ENCODE measurements at regions not wholly inside any gene's neighbourhood (a gene's known extent, or its start where the extent isn't known, plus 50 kb on each side); places are given as distances from the start of the nearest gene placed in this dataset.

- Histone ChIP-seq H3K9ac (ENCODE audit: insufficient read depth in 1 of 2, low read length in 2 of 2) (no peak overlapping the region), H3K36me3 (ENCODE audit: control insufficient read depth in 4 of 4, insufficient read depth in 4 of 4, low read length in 4 of 4) (no peaks in the 10 kb centered on the region), H3K27ac (ENCODE audit: low read depth in 1 of 2, low read length in 1 of 2) (no peak overlapping the region), H3K27me3 (ENCODE audit: control insufficient read depth in 3 of 3, insufficient read depth in 3 of 3, low read length in 2 of 3) (no peaks in the 10 kb centered on the region), H3K4me1 (ENCODE audit: control insufficient read depth in 5 of 5, insufficient read depth in 5 of 5, low read length in 5 of 5) (no peaks in the 10 kb centered on the region), H3K9me3 (ENCODE audit: control insufficient read depth in 4 of 4, insufficient read depth in 3 of 4, low read length in 3 of 4) (peaks cover 0 to 5% (median 0%) of the 10 kb centered on the region in 4 donors), H3K4me3 (no peak overlapping the region)
- TF ChIP-seq CTCF (IDR thresholded peaks at IDR 0.05; ENCODE audit: control extremely low read depth, extremely low read depth): no peak
- ATAC-seq (ENCODE audit: insufficient read depth, low FRiP score) (no peak), DNase-seq (no peak)
- 83 to 86% methylated on average over 3 of the region's 3 CpGs for WGBS, 2 donors
Observed at GRCh38 chr3:95037927-95038326, 975.1 kb downstream of the NSUN3 start.

GRCh38 chr3:95044101-95044500 lies 981.2 kb downstream of the NSUN3 start:
- no peak for TF ChIP-seq CTCF (IDR thresholded peaks at IDR 0.05; ENCODE audit: control extremely low read depth, extremely low read depth)
- 77 to 80% methylated on average over 2 of the region's 2 CpGs for WGBS, 2 donors
- no peak overlapping the region for H3K4me3 ChIP-seq
- H3K9me3 ChIP-seq (ENCODE audit: control insufficient read depth in 4 of 4, insufficient read depth in 3 of 4, low read length in 3 of 4): no peaks in the 10 kb centered on the region
- no peaks in the 10 kb centered on the region for H3K36me3 ChIP-seq (ENCODE audit: control insufficient read depth in 4 of 4, insufficient read depth in 4 of 4, low read length in 4 of 4)
- H3K4me1 ChIP-seq (ENCODE audit: control insufficient read depth in 5 of 5, insufficient read depth in 5 of 5, low read length in 5 of 5): no peaks in the 10 kb centered on the region
- H3K27ac ChIP-seq (ENCODE audit: low read depth in 1 of 2, low read length in 1 of 2): no peak overlapping the region
- no peak overlapping the region for H3K9ac ChIP-seq (ENCODE audit: insufficient read depth in 1 of 2, low read length in 2 of 2)
- no peak for DNase-seq
- ATAC-seq (ENCODE audit: insufficient read depth, low FRiP score): no peak
- no peaks in the 10 kb centered on the region for H3K27me3 ChIP-seq (ENCODE audit: control insufficient read depth in 3 of 3, insufficient read depth in 3 of 3, low read length in 2 of 3)

GRCh38 chr3:95048564-95048963 lies 985.7 kb downstream of the NSUN3 start:
- peak; percentile 58 for ATAC-seq (ENCODE audit: insufficient read depth, low FRiP score)
- no peaks in the 10 kb centered on the region for H3K4me1 ChIP-seq (ENCODE audit: control insufficient read depth in 5 of 5, insufficient read depth in 5 of 5, low read length in 5 of 5)
- no peaks in the 10 kb centered on the region for H3K36me3 ChIP-seq (ENCODE audit: control insufficient read depth in 4 of 4, insufficient read depth in 4 of 4, low read length in 4 of 4)
- no peak for TF ChIP-seq CTCF (IDR thresholded peaks at IDR 0.05; ENCODE audit: control extremely low read depth, extremely low read depth)
- DNase-seq: peak in 2 of 3 donors; percentile 7 to 24
- H3K9me3 ChIP-seq (ENCODE audit: control insufficient read depth in 4 of 4, insufficient read depth in 3 of 4, low read length in 3 of 4): no peaks in the 10 kb centered on the region
- no peak overlapping the region for H3K4me3 ChIP-seq
- H3K27ac ChIP-seq (ENCODE audit: low read depth in 1 of 2, low read length in 1 of 2): no peak overlapping the region
- no peaks in the 10 kb centered on the region for H3K27me3 ChIP-seq (ENCODE audit: control insufficient read depth in 3 of 3, insufficient read depth in 3 of 3, low read length in 2 of 3)
- H3K9ac ChIP-seq (ENCODE audit: insufficient read depth in 1 of 2, low read length in 2 of 2): no peak overlapping the region

GRCh38 chr3:95049841-95050240 lies 987.0 kb downstream of the NSUN3 start:
- H3K27me3 ChIP-seq (ENCODE audit: control insufficient read depth in 3 of 3, insufficient read depth in 3 of 3, low read length in 2 of 3): no peaks in the 10 kb centered on the region
- no peaks in the 10 kb centered on the region for H3K9me3 ChIP-seq (ENCODE audit: control insufficient read depth in 4 of 4, insufficient read depth in 3 of 4, low read length in 3 of 4)
- no peaks in the 10 kb centered on the region for H3K36me3 ChIP-seq (ENCODE audit: control insufficient read depth in 4 of 4, insufficient read depth in 4 of 4, low read length in 4 of 4)
- 77 to 88% methylated on average over 1 of the region's 1 CpG for WGBS, 2 donors
- no peak for DNase-seq
- no peak overlapping the region for H3K27ac ChIP-seq (ENCODE audit: low read depth in 1 of 2, low read length in 1 of 2)
- no peak for TF ChIP-seq CTCF (IDR thresholded peaks at IDR 0.05; ENCODE audit: control extremely low read depth, extremely low read depth)
- no peak for ATAC-seq (ENCODE audit: insufficient read depth, low FRiP score)
- H3K4me1 ChIP-seq (ENCODE audit: control insufficient read depth in 5 of 5, insufficient read depth in 5 of 5, low read length in 5 of 5): no peaks in the 10 kb centered on the region
- H3K4me3 ChIP-seq: no peak overlapping the region
- H3K9ac ChIP-seq (ENCODE audit: insufficient read depth in 1 of 2, low read length in 2 of 2): no peak overlapping the region
